Tibial nerve (tissue), 4 donors: ENCODE measurements at regions not wholly inside any gene's neighbourhood (a gene's known extent, or its start where the extent isn't known, plus 50 kb on each side); places are given as distances from the start of the nearest gene placed in this dataset.

Source experiments
- DNase-seq, 2 donors: peaks; one replicate each; pipeline ENCODE4 v3.0.0-alpha.2; 2019; ENCODE audit warnings: low spot score in 2 of 2
- H3K27ac ChIP-seq, 4 donors: fragments of 200-600 bp; sonication (generic) in 3 of 4; one replicate each; pipeline ENCODE4 v1.5.1; 2017 to 2019; ENCODE audit warnings: mild to moderate bottlenecking in 1 of 4
- H3K27me3 ChIP-seq, 2 donors: fragments of 200-600 bp; sonication (generic) in 1 of 2; one replicate each; pipeline versions ENCODE4 v1.5.1 to v1.6.0; 2017 to 2019
- H3K36me3 ChIP-seq, 3 donors: fragments of 200-600 bp; sonication (generic); one replicate each; pipeline ENCODE4 v1.5.1; 2018 to 2019
- H3K4me1 ChIP-seq, 4 donors: fragments of 200-600 bp; sonication (generic) in 3 of 4; one replicate each; pipeline ENCODE4 v1.5.1; 2017 to 2019
- H3K4me3 ChIP-seq, 4 donors: fragments of 200-600 bp; sonication (generic) in 3 of 4; one replicate each; pipeline ENCODE4 v1.5.1; 2017 to 2019; ENCODE audit warnings: mild to moderate bottlenecking in 1 of 4, moderate library complexity in 1 of 4
- H3K9me3 ChIP-seq, 4 donors: fragments of 200-600 bp; sonication (generic) in 3 of 4; one replicate each; pipeline ENCODE4 v1.5.1; 2017 to 2019
- CTCF ChIP-seq, 5 experiments: fragments of 200-600 bp in 3 of 5; fragments of 450-650 bp in 2 of 5; sonication (generic) in 3 of 5; IDR thresholded peaks; one replicate each; pipeline ENCODE4 v1.5.1; 2016 to 2019; ENCODE audit warnings: antibody characterized with exemption in 5 of 5, mild to moderate bottlenecking in 3 of 5, moderate library complexity in 2 of 5
- EP300 ChIP-seq, 2 donors: sonication (generic); formaldehyde crosslinking; IDR thresholded peaks; one replicate each; pipeline ENCODE4 v1.6.1; 2017; ENCODE audit warnings: antibody characterized with exemption in 2 of 2, mild to moderate bottlenecking in 1 of 2
- POLR2A ChIP-seq, 2 donors: fragments of 450-650 bp; IDR thresholded peaks; one replicate each; pipeline ENCODE4 v1.6.1; 2017; ENCODE audit warnings: antibody characterized with exemption in 2 of 2, mild to moderate bottlenecking in 2 of 2, moderate library complexity in 2 of 2
- WGBS, 2 donors: methylation state at CpG; one replicate each; pipeline ENCODE4 v1.1.5; 2018; 5-methylcytosine and 5-hydroxymethylcytosine counted together

- Histone ChIP-seq H3K4me3 (no peak overlapping the region), H3K9me3 (no peaks in the 10 kb centered on the region), H3K36me3 (no peaks in the 10 kb centered on the region), H3K27ac (no peak overlapping the region), H3K27me3 (no peaks in the 10 kb centered on the region), H3K4me1 (no peaks in the 10 kb centered on the region)
- TF ChIP-seq POLR2A (IDR thresholded peaks at IDR 0.05), result no peak
- TF ChIP-seq EP300 (IDR thresholded peaks at IDR 0.05), result no peak
- no peak for TF ChIP-seq CTCF (IDR thresholded peaks at IDR 0.05)
- no peak for DNase-seq
Measured at GRCh38 chr1:163820226-163820625, 498.5 kb downstream of the NUF2 start.

- H3K27me3 ChIP-seq, result no peaks in the 10 kb centered on the region
- no peak for TF ChIP-seq POLR2A (IDR thresholded peaks at IDR 0.05)
- TF ChIP-seq CTCF (IDR thresholded peaks at IDR 0.05), result no peak
- no peak for TF ChIP-seq EP300 (IDR thresholded peaks at IDR 0.05)
- H3K4me3 ChIP-seq, result no peak overlapping the region
- H3K4me1 ChIP-seq, result no peaks in the 10 kb centered on the region
- WGBS, 2 donors, result 55 to 68% methylated on average over 1 of the region's 1 CpG
- no peaks in the 10 kb centered on the region for H3K36me3 ChIP-seq
- DNase-seq, result no peak
- H3K9me3 ChIP-seq, result no peaks in the 10 kb centered on the region
- H3K27ac ChIP-seq, result no peak overlapping the region
Measured at GRCh38 chr1:163820766-163821165, 499.0 kb downstream of the NUF2 start.

GRCh38 chr1:163821679-163822078 is 499.9 kb downstream of the NUF2 start:
- TF ChIP-seq POLR2A (IDR thresholded peaks at IDR 0.05), result no peak
- TF ChIP-seq CTCF (IDR thresholded peaks at IDR 0.05), result no peak
- TF ChIP-seq EP300 (IDR thresholded peaks at IDR 0.05), result no peak
- Histone ChIP-seq H3K9me3 (no peaks in the 10 kb centered on the region), H3K27me3 (no peaks in the 10 kb centered on the region), H3K36me3 (no peaks in the 10 kb centered on the region), H3K27ac (no peak overlapping the region), H3K4me1 (no peaks in the 10 kb centered on the region), H3K4me3 (no peak overlapping the region)
- DNase-seq, result no peak

GRCh38 chr1:163823017-163823416 is 501.3 kb downstream of the NUF2 start:
- Histone ChIP-seq H3K4me1 (no peaks in the 10 kb centered on the region), H3K27ac (no peak overlapping the region), H3K4me3 (no peak overlapping the region), H3K9me3 (no peaks in the 10 kb centered on the region), H3K36me3 (no peaks in the 10 kb centered on the region), H3K27me3 (no peaks in the 10 kb centered on the region)
- DNase-seq, result no peak
- no peak for TF ChIP-seq POLR2A (IDR thresholded peaks at IDR 0.05)
- no peak for TF ChIP-seq CTCF (IDR thresholded peaks at IDR 0.05)
- no peak for TF ChIP-seq EP300 (IDR thresholded peaks at IDR 0.05)

GRCh38 chr1:163824006-163824405 is 502.3 kb downstream of the NUF2 start:
- 27 to 35% methylated on average over 1 of the region's 1 CpG for WGBS, 2 donors
- DNase-seq, result peak in 1 of 2 donors; percentile 5
- Histone ChIP-seq H3K4me3 (no peak overlapping the region), H3K4me1 (no peaks in the 10 kb centered on the region), H3K27me3 (no peaks in the 10 kb centered on the region), H3K36me3 (no peaks in the 10 kb centered on the region), H3K9me3 (no peaks in the 10 kb centered on the region), H3K27ac (no peak overlapping the region)
- no peak for TF ChIP-seq EP300 (IDR thresholded peaks at IDR 0.05)
- no peak for TF ChIP-seq POLR2A (IDR thresholded peaks at IDR 0.05)
- TF ChIP-seq CTCF (IDR thresholded peaks at IDR 0.05), result no peak
